DOHH2 (cell line): ENCODE measurements at regions not wholly inside any gene's neighbourhood (a gene's known extent, or its start where the extent isn't known, plus 50 kb on each side); places are given as distances from the start of the nearest gene placed in this dataset.

Source experiments
- H3F3A ChIP-seq: fragments of 200-600 bp; sonication (generic), shearing (Covaris generic); 2 replicates; pipeline ENCODE4 v1.6.0; 2016; ENCODE audit warnings: antibody characterized with exemption, mild to moderate bottlenecking; ENCODE audit not compliant: control insufficient read depth, insufficient read depth
- H3K27ac ChIP-seq: fragments of 200-600 bp; sonication (generic); 2 replicates; pipeline ENCODE4 v1.5.1; 2014; ENCODE audit warnings: low read depth, mild to moderate bottlenecking, low read length, moderate library complexity
- H3K27me3 ChIP-seq: fragments of 200-600 bp; sonication (generic); 2 replicates; pipeline ENCODE4 v1.6.1; 2014; ENCODE audit warnings: mild to moderate bottlenecking, low read length, mixed read lengths; ENCODE audit not compliant: control insufficient read depth
- H3K36me3 ChIP-seq: fragments of 200-600 bp; sonication (generic); 2 replicates; pipeline ENCODE4 v1.6.1; 2014; ENCODE audit warnings: mild to moderate bottlenecking, low read length, moderate library complexity, mixed read lengths; ENCODE audit not compliant: control insufficient read depth
- H3K4me1 ChIP-seq: fragments of 200-600 bp; sonication (generic); 2 replicates; pipeline ENCODE4 v1.6.1; 2014; ENCODE audit warnings: mild to moderate bottlenecking, low read length, mixed read lengths; ENCODE audit not compliant: control insufficient read depth
- H3K4me2 ChIP-seq: fragments of 200-600 bp; sonication (generic); 2 replicates; pipeline ENCODE4 v1.6.0; 2014; ENCODE audit warnings: mild to moderate bottlenecking, low read length, moderate library complexity
- H3K4me3 ChIP-seq: fragments of 200-600 bp; sonication (generic); 2 replicates; pipeline ENCODE4 v1.5.1; 2014; ENCODE audit warnings: mild to moderate bottlenecking, low read length, mixed read lengths
- H3K79me2 ChIP-seq: fragments of 200-600 bp; sonication (generic); 2 replicates; pipeline ENCODE4 v1.6.1; 2014; ENCODE audit warnings: mild to moderate bottlenecking, low read length, mixed read lengths; ENCODE audit not compliant: control insufficient read depth
- H3K9me2 ChIP-seq: fragments of 200-600 bp; sonication (generic); replicated peaks from 2 replicates; pipeline ENCODE4 v1.6.1; 2014; ENCODE audit warnings: mild to moderate bottlenecking, low read length, mixed read lengths; ENCODE audit not compliant: control insufficient read depth
- H3K9me3 ChIP-seq: fragments of 200-600 bp; sonication (generic); 2 replicates; pipeline ENCODE4 v1.6.1; 2014; ENCODE audit warnings: antibody characterized with exemption, low read length, mixed read lengths; ENCODE audit not compliant: control insufficient read depth, insufficient read depth
- H4K20me1 ChIP-seq: fragments of 200-600 bp; sonication (generic); 2 replicates; pipeline ENCODE4 v1.6.0; 2014; ENCODE audit warnings: low read depth, mild to moderate bottlenecking, antibody characterized with exemption, low read length, moderate library complexity; ENCODE audit not compliant: control insufficient read depth, insufficient read depth
- CTCF ChIP-seq: fragments of 200-600 bp; sonication (generic); IDR thresholded peaks from one replicate; pipeline ENCODE4 v1.5.1; 2014; ENCODE audit warnings: antibody characterized with exemption, mild to moderate bottlenecking, low read depth, low read length; ENCODE audit not compliant: poor library complexity, severe bottlenecking
- EZH2phosphoT487 ChIP-seq: fragments of 200-600 bp; sonication (generic); IDR thresholded peaks from 2 replicates; pipeline ENCODE4 v1.6.1; 2017; ENCODE audit warnings: borderline replicate concordance, mild to moderate bottlenecking, antibody characterized with exemption, low read length, moderate library complexity, mixed read lengths

- Histone ChIP-seq H3K9me3 (no peaks in the 10 kb centered on the region), H3K4me1 (no peaks in the 10 kb centered on the region)
- TF ChIP-seq EZH2phosphoT487 (no peak), CTCF (no peak)
These were observed 146.7 kb upstream of the NPY start for GRCh38 chr7:24137338-24137737.

GRCh38 chr7:24138343-24138742 lies 145.6 kb upstream of the NPY start:
- H3K4me3 ChIP-seq = no peak overlapping the region
- H3F3A ChIP-seq = no peaks in the 10 kb centered on the region
- H3K9me3 ChIP-seq = no peaks in the 10 kb centered on the region
- H3K4me1 ChIP-seq = no peaks in the 10 kb centered on the region
- H3K36me3 ChIP-seq = no peaks in the 10 kb centered on the region
- no peaks in the 10 kb centered on the region for H3K27me3 ChIP-seq
- TF ChIP-seq EZH2phosphoT487 (no peak), CTCF (no peak)
- H3K27ac ChIP-seq = no peak overlapping the region
- H3K9me2 ChIP-seq = no peaks in the 10 kb centered on the region
- H3K4me2 ChIP-seq = no peak overlapping the region
- no peaks in the 10 kb centered on the region for H4K20me1 ChIP-seq
- H3K79me2 ChIP-seq = no peaks in the 10 kb centered on the region

More at GRCh38 chr7:24137338-24137737, 146.7 kb upstream of the NPY start:
- Histone ChIP-seq H3K4me2 (no peak overlapping the region), H3K27ac (no peak overlapping the region), H3K36me3 (no peaks in the 10 kb centered on the region), H3K79me2 (no peaks in the 10 kb centered on the region), H4K20me1 (no peaks in the 10 kb centered on the region), H3K27me3 (no peaks in the 10 kb centered on the region), H3K9me2 (no peaks in the 10 kb centered on the region), H3K4me3 (no peak overlapping the region), H3F3A (no peaks in the 10 kb centered on the region)

- Histone ChIP-seq H4K20me1 (no peaks in the 10 kb centered on the region), H3F3A (no peaks in the 10 kb centered on the region), H3K4me1 (no peaks in the 10 kb centered on the region), H3K27me3 (no peaks in the 10 kb centered on the region), H3K4me2 (no peak overlapping the region), H3K9me3 (no peaks in the 10 kb centered on the region), H3K9me2 (no peaks in the 10 kb centered on the region), H3K27ac (no peak overlapping the region), H3K36me3 (no peaks in the 10 kb centered on the region), H3K79me2 (no peaks in the 10 kb centered on the region), H3K4me3 (no peak overlapping the region)
- TF ChIP-seq CTCF (no peak), EZH2phosphoT487 (no peak)
These were observed 144.0 kb upstream of the NPY start for GRCh38 chr7:24140001-24140400.
